ENCODE measurements at regions not wholly inside any gene's neighbourhood (a gene's known extent, or its start where the extent isn't known, plus 50 kb on each side); places are given as distances from the start of the nearest gene placed in this dataset.

GRCh38 chr3:152619691-152620090, 215.2 kb upstream of the P2RY1 start:
- FAIRE-seq = no peak
- CTCF ChIA-PET = no interaction called here
- WGBS (ENCODE audit: missing lambda C conversion rate) = 37% methylated on average over 3 of the region's 3 CpGs
- Histone ChIP-seq H3K27ac (no peak overlapping the region), H3K4me1 (no peaks in the 10 kb centered on the region), H3K9me3 (no peaks in the 10 kb centered on the region), H3K4me2 (no peak overlapping the region), H3K4me3 (no peak overlapping the region)
- no peak for DNase-seq (ENCODE audit: low read depth in 1 of 2, low spot score in 1 of 2)
- no peak for TF ChIP-seq FOSB (CRISPR knock-in tag; IDR thresholded peaks at IDR 0.05)
- no peak for TF ChIP-seq EHMT2 (IDR thresholded peaks at IDR 0.05; ENCODE audit: low read depth)
- no peak for TF ChIP-seq ZNF302 (CRISPR knock-in tag; IDR thresholded peaks at IDR 0.05)
- no peak for TF ChIP-seq MAFK (IDR thresholded peaks at IDR 0.05; ENCODE audit: partially characterized antibody)
- no peak for TF ChIP-seq SMC3 (IDR thresholded peaks at IDR 0.05)
- TF ChIP-seq ESRRA (IDR thresholded peaks at IDR 0.05; ENCODE audit: borderline replicate concordance, low read length) = no peak
- TF ChIP-seq ATOH8 (CRISPR knock-in tag; IDR thresholded peaks at IDR 0.05; ENCODE audit: low read depth) = no peak
- no peak for TF ChIP-seq USF2 (IDR thresholded peaks at IDR 0.05)
- no peak for TF ChIP-seq PBX3 (IDR thresholded peaks at IDR 0.05)
- no peak for TF ChIP-seq NR3C1 (IDR thresholded peaks at IDR 0.05)
- no peak for TF ChIP-seq HDAC2 (IDR thresholded peaks at IDR 0.05)
- no peak for TF ChIP-seq BCL3 (IDR thresholded peaks at IDR 0.05)
- TF ChIP-seq POLR2A (IDR thresholded peaks at IDR 0.05; ENCODE audit: low read length) = no peak
- no peak for TF ChIP-seq FOXS1 (CRISPR knock-in tag; IDR thresholded peaks at IDR 0.05)
- no peak for TF ChIP-seq KDM5A (IDR thresholded peaks at IDR 0.05)
- no peak for TF ChIP-seq HMGXB4 (CRISPR knock-in tag; IDR thresholded peaks at IDR 0.05; ENCODE audit: borderline replicate concordance)
- TF ChIP-seq HOXB5 (CRISPR knock-in tag; IDR thresholded peaks at IDR 0.05) = no peak
- TF ChIP-seq RAD21 (conservative IDR thresholded peaks at IDR 0.05 in 1 of 2, IDR thresholded peaks at IDR 0.05 in 1 of 2) = no peak
- no peak for TF ChIP-seq REST (IDR thresholded peaks at IDR 0.05)
- no peak for ATAC-seq
- POLR2A ChIA-PET = no interaction called here

All from A549 (cell line).